ENCODE measurements at regions not wholly inside any gene's neighbourhood (a gene's known extent, or its start where the extent isn't known, plus 50 kb on each side); places are given as distances from the start of the nearest gene placed in this dataset.

DNA sequence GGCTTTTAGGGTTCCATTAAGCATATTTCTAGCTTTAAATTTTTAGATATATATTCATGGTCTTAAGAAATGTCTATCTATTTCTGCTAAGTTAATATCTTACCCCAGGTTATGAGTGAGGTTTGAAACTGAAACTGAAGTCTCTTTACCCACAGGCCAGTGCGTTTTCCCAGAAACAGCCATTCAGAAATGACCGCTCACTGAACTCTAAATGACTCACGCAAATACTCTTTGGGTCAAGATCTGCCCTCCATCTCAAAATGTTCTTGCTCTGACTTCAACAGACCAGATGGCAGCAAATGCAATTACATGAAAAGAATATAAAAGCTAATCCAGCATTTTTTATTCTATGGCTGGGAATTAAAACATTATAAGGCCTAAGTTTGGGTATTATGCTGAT, 315.2 kb downstream of the TDRD15 start:
- peaks cover 0 to 4% (median 0%) of the 10 kb centered on the region in 4 donors for H3K9me3 ChIP-seq
- H3K4me3 ChIP-seq = no peak overlapping the region
- H3K27me3 ChIP-seq = no peaks in the 10 kb centered on the region
- no peaks in the 10 kb centered on the region for H3K36me3 ChIP-seq
- H3K4me1 ChIP-seq = no peaks in the 10 kb centered on the region
- TF ChIP-seq POLR2A (IDR thresholded peaks at IDR 0.05) = no peak
- TF ChIP-seq POLR2AphosphoS5 (IDR thresholded peaks at IDR 0.05) = peak; percentile 7 to 73 (median 12)
- intact Hi-C loops (cut with DNase I; ENCODE audit: low total_unique reads) = no loop called here
- H3K27ac ChIP-seq = peak overlapping the region in 2 of 5 donors; percentile 11 to 34
- DNase-seq = peak in 1 of 2 donors; percentile 80
- 62 to 87% (median 79%) methylated on average over 3 of the region's 3 CpGs for WGBS, 5 donors

DNA sequence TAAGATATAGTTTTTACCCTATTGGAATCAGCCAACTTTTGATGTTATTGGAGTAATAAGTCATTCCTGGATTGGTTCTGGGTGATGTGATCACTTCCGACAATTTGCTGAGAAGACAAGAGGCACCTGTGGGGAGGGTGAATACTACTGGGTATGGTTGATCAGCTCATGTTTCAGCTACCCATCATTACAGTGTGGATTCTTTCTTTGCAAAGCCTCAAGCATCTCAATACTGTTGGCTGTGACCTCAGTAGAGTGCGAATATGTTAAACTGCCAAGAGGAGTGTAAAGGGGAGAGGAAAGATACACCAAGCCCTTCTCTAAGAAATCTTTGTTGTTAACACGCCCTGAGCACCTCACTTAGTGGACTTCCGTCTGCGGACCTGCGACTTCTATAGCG, 317.7 kb downstream of the TDRD15 start:
- Histone ChIP-seq H3K27ac (no peak overlapping the region), H3K9me3 (no peaks in the 10 kb centered on the region), H3K36me3 (no peaks in the 10 kb centered on the region), H3K4me1 (no peaks in the 10 kb centered on the region), H3K27me3 (no peaks in the 10 kb centered on the region), H3K4me3 (no peak overlapping the region)
- DNase-seq = no peak
- 82 to 92% (median 90%) methylated on average over 7 of the region's 7 CpGs for WGBS, 5 donors
- TF ChIP-seq POLR2A (IDR thresholded peaks at IDR 0.05) (no peak), POLR2AphosphoS5 (IDR thresholded peaks at IDR 0.05) (no peak), EP300 (IDR thresholded peaks at IDR 0.05) (no peak)
- TF ChIP-seq, protein P1, sequence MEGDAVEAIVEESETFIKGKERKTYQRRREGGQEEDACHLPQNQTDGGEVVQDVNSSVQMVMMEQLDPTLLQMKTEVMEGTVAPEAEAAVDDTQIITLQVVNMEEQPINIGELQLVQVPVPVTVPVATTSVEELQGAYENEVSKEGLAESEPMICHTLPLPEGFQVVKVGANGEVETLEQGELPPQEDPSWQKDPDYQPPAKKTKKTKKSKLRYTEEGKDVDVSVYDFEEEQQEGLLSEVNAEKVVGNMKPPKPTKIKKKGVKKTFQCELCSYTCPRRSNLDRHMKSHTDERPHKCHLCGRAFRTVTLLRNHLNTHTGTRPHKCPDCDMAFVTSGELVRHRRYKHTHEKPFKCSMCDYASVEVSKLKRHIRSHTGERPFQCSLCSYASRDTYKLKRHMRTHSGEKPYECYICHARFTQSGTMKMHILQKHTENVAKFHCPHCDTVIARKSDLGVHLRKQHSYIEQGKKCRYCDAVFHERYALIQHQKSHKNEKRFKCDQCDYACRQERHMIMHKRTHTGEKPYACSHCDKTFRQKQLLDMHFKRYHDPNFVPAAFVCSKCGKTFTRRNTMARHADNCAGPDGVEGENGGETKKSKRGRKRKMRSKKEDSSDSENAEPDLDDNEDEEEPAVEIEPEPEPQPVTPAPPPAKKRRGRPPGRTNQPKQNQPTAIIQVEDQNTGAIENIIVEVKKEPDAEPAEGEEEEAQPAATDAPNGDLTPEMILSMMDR (IDR thresholded peaks at IDR 0.05) = no peak
- intact Hi-C loops (cut with DNase I; ENCODE audit: low total_unique reads) = no loop called here

DNA sequence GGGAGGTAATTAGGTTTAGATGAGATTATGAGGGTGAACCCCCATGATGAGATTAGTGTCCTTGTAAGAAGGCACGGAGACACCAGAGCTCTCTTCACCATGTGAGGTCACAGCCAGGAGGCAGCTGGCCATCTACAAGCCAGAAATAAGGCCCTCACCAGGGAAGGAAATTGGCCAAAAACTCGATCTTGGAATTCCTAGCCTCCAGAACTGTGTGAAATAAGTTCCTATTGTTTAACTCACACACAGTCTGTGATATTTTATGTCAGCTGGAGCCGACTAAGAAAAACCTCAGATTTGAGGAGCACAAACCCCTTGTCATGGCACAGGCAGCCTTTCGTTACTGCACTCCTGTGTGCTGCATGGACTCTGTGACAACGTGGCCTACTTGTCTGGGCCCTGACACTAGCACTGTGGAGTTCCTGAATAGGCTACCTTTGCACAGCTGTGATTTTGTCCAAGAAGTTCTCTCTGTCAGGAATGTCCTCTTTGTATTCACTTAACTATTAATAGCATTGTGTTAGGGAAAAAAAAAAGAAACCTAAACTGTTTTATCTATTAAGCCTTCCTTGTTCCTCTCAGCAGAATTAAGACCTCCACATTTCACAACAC, 319.8 kb downstream of the TDRD15 start:
- Histone ChIP-seq H3K4me3 (no peak overlapping the region), H3K36me3 (no peaks in the 10 kb centered on the region), H3K27ac (no peak overlapping the region), H3K9me3 (no peaks in the 10 kb centered on the region), H3K27me3 (no peaks in the 10 kb centered on the region), H3K4me1 (no peaks in the 10 kb centered on the region)
- whole genome bisulfite sequencing, 5 donors = 42 to 51% (median 45%) methylated on average over 5 of the region's 5 CpGs
- no peak for DNase-seq
- TF ChIP-seq POLR2AphosphoS5 (IDR thresholded peaks at IDR 0.05) (no peak), POLR2A (IDR thresholded peaks at IDR 0.05) (no peak), EP300 (IDR thresholded peaks at IDR 0.05) (no peak)
- TF ChIP-seq, protein P1 (IDR thresholded peaks at IDR 0.05) = no peak
- intact Hi-C loops (cut with DNase I; ENCODE audit: low total_unique reads) = no loop called here

GRCh38 chr2:21449881-21450280, 326.1 kb downstream of the TDRD15 start:
- H3K4me1 ChIP-seq = peaks cover 0 to 6% (median 0%) of the 10 kb centered on the region in 4 donors
- no peak overlapping the region for H3K27ac ChIP-seq
- H3K9me3 ChIP-seq = no peaks in the 10 kb centered on the region
- H3K36me3 ChIP-seq = no peaks in the 10 kb centered on the region
- no peak overlapping the region for H3K4me3 ChIP-seq
- TF ChIP-seq EP300 (IDR thresholded peaks at IDR 0.05) (no peak), POLR2AphosphoS5 (IDR thresholded peaks at IDR 0.05) (no peak), POLR2A (IDR thresholded peaks at IDR 0.05) (no peak)
- TF ChIP-seq, protein P1 (IDR thresholded peaks at IDR 0.05) = no peak
- intact Hi-C loops (cut with DNase I; ENCODE audit: low total_unique reads) = no loop called here
- 74 to 80% (median 74%) methylated on average over 4 of the region's 4 CpGs for WGBS, 5 donors
- DNase-seq = no peak
- H3K27me3 ChIP-seq = no peaks in the 10 kb centered on the region

- WGBS, 5 donors = 38 to 56% (median 46%) methylated on average over 2 of the region's 2 CpGs
- no peaks in the 10 kb centered on the region for H3K36me3 ChIP-seq
- TF ChIP-seq, protein P1 (IDR thresholded peaks at IDR 0.05) = no peak
- TF ChIP-seq EP300 (IDR thresholded peaks at IDR 0.05) (no peak), POLR2AphosphoS5 (IDR thresholded peaks at IDR 0.05) (no peak), POLR2A (IDR thresholded peaks at IDR 0.05) (no peak)
These were observed 327.6 kb downstream of the TDRD15 start for GRCh38 chr2:21451403-21451802.

More at GRCh38 chr2:21451403-21451802, 327.6 kb downstream of the TDRD15 start:
- Histone ChIP-seq H3K4me1 (peaks cover 0 to 6% (median 0%) of the 10 kb centered on the region in 4 donors), H3K9me3 (no peaks in the 10 kb centered on the region), H3K27me3 (no peaks in the 10 kb centered on the region), H3K4me3 (no peak overlapping the region), H3K27ac (no peak overlapping the region)
- DNase-seq = no peak
- intact Hi-C loops (cut with DNase I; ENCODE audit: low total_unique reads) = no loop called here
